PC-9 (cell line): ENCODE measurements at regions not wholly inside any gene's neighbourhood (a gene's known extent, or its start where the extent isn't known, plus 50 kb on each side); places are given as distances from the start of the nearest gene placed in this dataset.

Source experiments
- CTCF ChIP-seq: fragments of 200-600 bp; sonication (generic); conservative IDR thresholded peaks from 2 replicates; pipeline ENCODE4 v1.6.1; 2017; ENCODE audit warnings: mixed run types, antibody characterized with exemption, mild to moderate bottlenecking, moderate library complexity
- EZH2 ChIP-seq: fragments of 200-600 bp; sonication (generic); IDR thresholded peaks from 2 replicates; pipeline ENCODE4 v1.8.0; 2017; ENCODE audit warnings: antibody characterized with exemption, low read depth

GRCh38 chr14:31971612-31972011 lies 105.5 kb upstream of the ARHGAP5 start:
- TF ChIP-seq CTCF (no peak), EZH2 (no peak)
